HFFc6 (cell line): ENCODE measurements at regions not wholly inside any gene's neighbourhood (a gene's known extent, or its start where the extent isn't known, plus 50 kb on each side); places are given as distances from the start of the nearest gene placed in this dataset.
A peak's percentile ranks its signal among the peaks of the same experiment; 100 is the strongest.

Experiments
- DNase-seq: peaks from one replicate; pipeline ENCODE4 v3.0.0-alpha.2; 2018
- H3K27ac Mint-ChIP-seq: 2 replicates; pipeline ENCODE4 v1.8.0; 2020; ENCODE audit warnings: mild to moderate bottlenecking, mixed read lengths
- H3K27me3 Mint-ChIP-seq: 2 replicates; pipeline ENCODE4 v1.8.0; 2021; ENCODE audit warnings: mild to moderate bottlenecking, moderate library complexity, mixed read lengths; ENCODE audit not compliant: insufficient read depth
- H3K36me3 Mint-ChIP-seq: 2 replicates; pipeline ENCODE4 v1.8.0; 2021; ENCODE audit warnings: low read depth, mixed read lengths
- H3K4me1 Mint-ChIP-seq: 2 replicates; pipeline ENCODE4 v1.8.0; 2020; ENCODE audit warnings: low read depth, mixed read lengths
- H3K4me3 Mint-ChIP-seq: 2 replicates; pipeline ENCODE4 v1.8.0; 2020; ENCODE audit warnings: mild to moderate bottlenecking, moderate library complexity, mixed read lengths
- H3K9me3 Mint-ChIP-seq: 2 replicates; pipeline ENCODE4 v1.8.0; 2020; ENCODE audit warnings: mild to moderate bottlenecking, mixed read lengths
- CTCF ChIP-seq: fragments of 200-600 bp; sonication (generic); IDR thresholded peaks from 2 replicates; pipeline ENCODE4 v1.5.0; 2021; ENCODE audit warnings: antibody characterized with exemption, mild to moderate bottlenecking

GRCh38 chr10:93186653-93187052 is 113.0 kb downstream of the CYP26A1 start:
- peaks cover 44% of the 10 kb centered on the region for H3K27me3 Mint-ChIP-seq
- no peaks in the 10 kb centered on the region for H3K4me1 Mint-ChIP-seq
- H3K36me3 Mint-ChIP-seq: no peaks in the 10 kb centered on the region
- H3K27ac Mint-ChIP-seq: no peak overlapping the region
- no peaks in the 10 kb centered on the region for H3K9me3 Mint-ChIP-seq
- DNase-seq: no peak
- TF ChIP-seq CTCF: no peak
- H3K4me3 Mint-ChIP-seq: no peak overlapping the region

DNA sequence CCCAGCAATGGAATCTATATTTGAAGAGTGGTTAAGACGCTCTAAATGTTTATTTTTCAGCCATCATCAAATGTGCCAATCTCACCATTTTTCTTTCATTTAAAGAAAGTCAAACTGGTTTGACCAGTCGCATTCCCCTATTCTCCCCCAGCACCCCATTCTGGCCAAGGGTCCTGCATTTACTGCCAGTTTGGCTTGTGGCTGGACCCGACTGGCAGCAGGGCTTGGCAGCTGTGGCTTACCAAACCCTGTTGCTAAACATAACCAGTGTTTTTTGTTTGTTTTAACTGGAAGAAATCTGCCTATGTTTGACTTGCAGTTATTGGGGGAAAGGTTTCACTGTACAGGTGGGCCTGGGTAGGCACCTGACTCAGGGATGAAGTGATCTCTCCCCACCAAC is 116.3 kb downstream of the CYP26A1 start:
- no peak for TF ChIP-seq CTCF
- no peaks in the 10 kb centered on the region for H3K36me3 Mint-ChIP-seq
- no peak overlapping the region for H3K27ac Mint-ChIP-seq
- peaks cover 40% of the 10 kb centered on the region for H3K27me3 Mint-ChIP-seq
- H3K9me3 Mint-ChIP-seq: no peaks in the 10 kb centered on the region
- DNase-seq: no peak
- H3K4me3 Mint-ChIP-seq: no peak overlapping the region
- H3K4me1 Mint-ChIP-seq: no peaks in the 10 kb centered on the region

DNA sequence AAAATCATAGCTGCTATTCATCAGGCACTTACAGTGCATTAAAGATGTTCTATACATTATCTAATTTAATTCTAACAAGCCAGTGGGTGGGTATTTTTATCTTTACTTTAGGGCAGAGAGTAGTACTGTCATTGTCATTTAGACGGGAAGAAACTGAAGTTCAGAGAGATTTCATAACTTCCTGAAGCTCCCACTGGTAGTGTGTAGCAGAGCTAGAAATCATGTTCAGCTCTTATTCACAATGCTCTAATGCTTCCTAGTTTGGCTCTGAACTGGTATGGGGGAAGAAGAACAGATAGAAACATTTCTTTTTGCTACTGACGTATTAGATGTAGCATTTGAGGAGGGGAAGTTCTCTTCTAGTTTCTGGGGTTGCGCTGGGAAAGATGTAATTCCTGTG is 116.7 kb downstream of the CYP26A1 start:
- TF ChIP-seq CTCF: no peak
- Mint-ChIP-seq H3K4me1 (no peaks in the 10 kb centered on the region), H3K27ac (no peak overlapping the region), H3K9me3 (no peaks in the 10 kb centered on the region), H3K4me3 (no peak overlapping the region), H3K36me3 (no peaks in the 10 kb centered on the region), H3K27me3 (peaks cover 37% of the 10 kb centered on the region)
- DNase-seq: no peak

- no peak overlapping the region for H3K4me3 Mint-ChIP-seq
- TF ChIP-seq CTCF: no peak
- peaks cover 5% of the 10 kb centered on the region for H3K4me1 Mint-ChIP-seq
- H3K27ac Mint-ChIP-seq: no peak overlapping the region
- H3K9me3 Mint-ChIP-seq: no peaks in the 10 kb centered on the region
- DNase-seq: no peak
- H3K27me3 Mint-ChIP-seq: peaks cover 16% of the 10 kb centered on the region
- H3K36me3 Mint-ChIP-seq: no peaks in the 10 kb centered on the region
These were observed 120.2 kb downstream of the CYP26A1 start for GRCh38 chr10:93193906-93194305.

DNA sequence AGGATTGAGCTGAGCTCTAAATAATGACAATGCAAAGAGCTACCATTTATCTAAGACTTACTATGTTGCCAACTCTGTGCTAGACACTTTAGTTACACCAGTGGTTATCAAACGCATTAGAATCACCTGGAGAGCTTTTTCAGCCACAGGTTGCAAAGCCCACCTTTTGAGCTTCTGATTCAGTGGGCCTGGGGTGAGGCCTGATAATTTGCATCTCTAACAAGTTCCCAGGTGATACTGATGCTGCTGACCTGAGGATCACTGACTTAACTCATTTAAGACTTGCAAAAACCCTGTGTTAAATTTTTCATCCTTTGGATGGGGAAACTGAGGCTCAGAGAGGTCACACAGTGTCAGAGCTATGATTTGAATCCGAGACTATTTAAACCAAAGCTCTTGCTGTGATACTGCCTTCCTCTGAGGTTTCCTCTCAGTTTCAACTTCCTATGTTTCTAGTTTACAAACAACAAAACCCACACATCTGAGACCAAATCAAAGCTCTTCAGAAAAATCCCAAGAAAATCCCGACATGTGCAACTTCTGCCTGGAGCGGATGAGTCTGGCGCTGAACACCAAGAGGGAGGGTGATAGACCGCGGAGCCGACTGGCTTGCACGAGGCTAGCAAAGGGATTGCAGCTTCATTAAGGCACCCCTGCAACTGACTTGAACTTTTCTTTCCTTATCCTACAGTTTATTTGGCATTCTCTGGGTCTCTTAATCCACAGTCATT is 124.9 kb downstream of the CYP26A1 start:
- Mint-ChIP-seq H3K9me3 (no peaks in the 10 kb centered on the region), H3K4me1 (peaks cover 14% of the 10 kb centered on the region), H3K36me3 (no peaks in the 10 kb centered on the region), H3K27me3 (peaks cover 3% of the 10 kb centered on the region), H3K4me3 (peak overlapping the region; percentile 85), H3K27ac (no peak overlapping the region)
- peak; percentile 35 for DNase-seq
- TF ChIP-seq CTCF: no peak
